ENCODE measurements at regions not wholly inside any gene's neighbourhood (a gene's known extent, or its start where the extent isn't known, plus 50 kb on each side); places are given as distances from the start of the nearest gene placed in this dataset. TPM values are rescaled to one million over a fixed set of nuclear protein-coding genes. Genes with fewer than 3 reads are reported as not detected.

DNA sequence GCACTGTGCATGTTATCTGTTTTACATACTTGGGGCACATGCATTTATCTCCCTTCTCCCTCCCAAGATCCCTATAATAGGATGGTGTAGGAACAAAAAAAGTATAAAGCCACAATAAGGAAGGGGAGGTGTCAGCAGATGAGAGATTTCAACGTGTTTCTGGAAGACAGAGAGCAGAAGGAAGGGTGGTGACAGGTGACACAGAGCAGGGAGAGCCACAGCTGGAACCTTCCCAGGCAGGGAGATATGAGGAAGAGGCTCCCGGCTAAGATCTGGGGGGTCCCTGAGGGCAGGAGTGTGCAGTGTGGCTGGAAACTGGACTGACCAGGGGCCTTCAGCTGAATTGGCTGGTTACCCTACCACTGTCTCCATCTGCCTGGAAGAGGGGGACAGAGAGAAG lies 107.4 kb downstream of the BCOR start:
- Mint-ChIP-seq H3K27me3 (no peaks in the 10 kb centered on the region), H3K4me1 (ENCODE audit: low read depth) (no peaks in the 10 kb centered on the region), H3K36me3 (ENCODE audit: low read depth) (no peaks in the 10 kb centered on the region), H3K27ac (no peak overlapping the region), H3K4me3 (no peak overlapping the region), H3K9me3 (no peaks in the 10 kb centered on the region)
- ATAC-seq (no peak), DNase-seq (no peak)
- TF ChIP-seq CTCF (IDR thresholded peaks at IDR 0.05): no peak
- ChIA-PET CTCF (no interaction called here), POLR2A (no interaction called here)
- intact Hi-C loops (cut with micrococcal nuclease): no loop called here

GRCh38 chrX:39992300-39992699 lies 105.5 kb downstream of the BCOR start:
- intact Hi-C loops (cut with micrococcal nuclease): no loop called here
- no peaks in the 10 kb centered on the region for H3K36me3 Mint-ChIP-seq (ENCODE audit: low read depth)
- TF ChIP-seq CTCF (IDR thresholded peaks at IDR 0.05): no peak
- H3K4me1 Mint-ChIP-seq (ENCODE audit: low read depth): peaks cover 3% of the 10 kb centered on the region
- ChIA-PET CTCF (no interaction called here), POLR2A (no interaction called here)
- H3K9me3 Mint-ChIP-seq: no peaks in the 10 kb centered on the region
- H3K4me3 Mint-ChIP-seq: no peak overlapping the region
- ATAC-seq: no peak
- DNase-seq: no peak
- no peaks in the 10 kb centered on the region for H3K27me3 Mint-ChIP-seq
- H3K27ac Mint-ChIP-seq: no peak overlapping the region

- POLR2A ChIA-PET: no interaction called here
- intact Hi-C loops (cut with micrococcal nuclease): no loop called here
- no peak for ATAC-seq
- CTCF ChIA-PET: no interaction called here
- no peak overlapping the region for H3K4me3 Mint-ChIP-seq
- peaks cover 3% of the 10 kb centered on the region for H3K4me1 Mint-ChIP-seq (ENCODE audit: low read depth)
- no peaks in the 10 kb centered on the region for H3K27me3 Mint-ChIP-seq
- TF ChIP-seq CTCF (IDR thresholded peaks at IDR 0.05): no peak
- H3K9me3 Mint-ChIP-seq: no peaks in the 10 kb centered on the region
- no peaks in the 10 kb centered on the region for H3K36me3 Mint-ChIP-seq (ENCODE audit: low read depth)
- DNase-seq: no peak
- H3K27ac Mint-ChIP-seq: no peak overlapping the region
Observed at GRCh38 chrX:39995457-39995856, 102.3 kb downstream of the BCOR start.

GRCh38 chrX:39996536-39996935 lies 101.2 kb downstream of the BCOR start:
- Mint-ChIP-seq H3K27me3 (no peaks in the 10 kb centered on the region), H3K4me1 (ENCODE audit: low read depth) (peaks cover 3% of the 10 kb centered on the region), H3K36me3 (ENCODE audit: low read depth) (no peaks in the 10 kb centered on the region), H3K9me3 (no peaks in the 10 kb centered on the region), H3K4me3 (no peak overlapping the region), H3K27ac (no peak overlapping the region)
- TF ChIP-seq CTCF (IDR thresholded peaks at IDR 0.05): no peak
- ChIA-PET CTCF (no interaction called here), POLR2A (no interaction called here)
- DNase-seq (no peak), ATAC-seq (no peak)
- intact Hi-C loops (cut with micrococcal nuclease): no loop called here

- no peak for TF ChIP-seq CTCF (IDR thresholded peaks at IDR 0.05)
- peaks cover 2% of the 10 kb centered on the region for H3K27me3 Mint-ChIP-seq
- no peaks in the 10 kb centered on the region for H3K36me3 Mint-ChIP-seq (ENCODE audit: low read depth)
- H3K27ac Mint-ChIP-seq: no peak overlapping the region
- no peaks in the 10 kb centered on the region for H3K9me3 Mint-ChIP-seq
- H3K4me3 Mint-ChIP-seq: no peak overlapping the region
- no peak for ATAC-seq
- no peak for DNase-seq
- intact Hi-C loops (cut with micrococcal nuclease): no loop called here
- peaks cover 3% of the 10 kb centered on the region for H3K4me1 Mint-ChIP-seq (ENCODE audit: low read depth)
- ChIA-PET CTCF (no interaction called here), POLR2A (no interaction called here)
Observed at GRCh38 chrX:39998636-39999406, 98.9 kb downstream of the BCOR start.

Small RNAs in the stretch of these regions (microRNA-seq; reads per million reads assigned to microRNA genes)
- gene MIR1587 (ENCODE audit: borderline microRNAs expressed, borderline replicate concordance) (not detected), gene MIR3937 (ENCODE audit: borderline microRNAs expressed, borderline replicate concordance) (not detected)
